HepG2 (cell line): ENCODE measurements at regions not wholly inside any gene's neighbourhood (a gene's known extent, or its start where the extent isn't known, plus 50 kb on each side); places are given as distances from the start of the nearest gene placed in this dataset.

Experiments used
- CBX2 ChIP-seq, 2 experiments: fragments of 200-600 bp in 1 of 2; sonication (generic); formaldehyde crosslinking in 1 of 2; IDR thresholded peaks; 2 replicates each; pipeline versions ENCODE4 v1.7.0 to v1.8.1; 2018 to 2022; ENCODE audit warnings: low read depth in 2 of 2, low read length in 1 of 2, mild to moderate bottlenecking in 1 of 2, missing genetic modification reagents in 1 of 2
- FOXC1 ChIP-seq: sonication (generic); formaldehyde crosslinking; IDR thresholded peaks from 2 replicates; pipeline ENCODE4 v1.8.0; 2022; ENCODE audit warnings: mild to moderate bottlenecking, missing genetic modification reagents, borderline replicate concordance
- MIXL1 ChIP-seq: IDR thresholded peaks from 2 replicates; pipeline ENCODE4 v1.6.1; 2016
- PAXIP1 ChIP-seq: sonication (generic); formaldehyde crosslinking; conservative IDR thresholded peaks from 2 replicates; pipeline ENCODE4 v1.4.0; 2020; ENCODE audit warnings: mild to moderate bottlenecking, missing genetic modification reagents, moderate library complexity
- RNF2 ChIP-seq: fragments of 450-650 bp; conservative IDR thresholded peaks from 2 replicates; pipeline ENCODE4 v1.6.1; 2016; ENCODE audit warnings: low read depth
- SP140L ChIP-seq: sonication (generic); formaldehyde crosslinking; IDR thresholded peaks from 2 replicates; pipeline ENCODE4 v1.4.0; 2020; ENCODE audit warnings: missing genetic modification reagents, borderline replicate concordance
- SYNCRIP ChIP-seq: fragments of 200-400 bp; formaldehyde crosslinking; IDR thresholded peaks from 2 replicates; pipeline ENCODE4 v1.6.1; 2018; ENCODE audit warnings: mild to moderate bottlenecking, low read depth, low read length; ENCODE audit not compliant: insufficient read depth
- TBX2 ChIP-seq: sonication (generic); formaldehyde crosslinking; IDR thresholded peaks from 2 replicates; pipeline ENCODE4 v1.5.0; 2020; ENCODE audit warnings: missing genetic modification reagents, mild to moderate bottlenecking, borderline replicate concordance
- YEATS2 ChIP-seq: sonication (generic); formaldehyde crosslinking; IDR thresholded peaks from 2 replicates; pipeline ENCODE4 v1.4.0; 2020; ENCODE audit warnings: missing genetic modification reagents, borderline replicate concordance
- ZBTB20 ChIP-seq: sonication (generic); formaldehyde crosslinking; IDR thresholded peaks from 2 replicates; pipeline ENCODE4 v1.8.1; 2023; ENCODE audit warnings: missing genetic modification reagents, low read depth, mild to moderate bottlenecking, borderline replicate concordance
- ZNF18 ChIP-seq: sonication (generic); formaldehyde crosslinking; IDR thresholded peaks from 2 replicates; pipeline ENCODE4 v1.8.0; 2022; ENCODE audit warnings: mild to moderate bottlenecking, missing genetic modification reagents; ENCODE audit not compliant: insufficient replicate concordance
- ZNF251 ChIP-seq: sonication (generic); formaldehyde crosslinking; IDR thresholded peaks from 2 replicates; pipeline ENCODE4 v1.9.0; 2021; ENCODE audit warnings: mild to moderate bottlenecking, missing genetic modification reagents
- ZNF335 ChIP-seq: sonication (generic); formaldehyde crosslinking; IDR thresholded peaks from 2 replicates; pipeline ENCODE4 v1.4.0; 2020; ENCODE audit warnings: missing genetic modification reagents
- ZNF543 ChIP-seq: sonication (generic); formaldehyde crosslinking; IDR thresholded peaks from 2 replicates; pipeline ENCODE4 v1.4.0; 2020; ENCODE audit warnings: mild to moderate bottlenecking, missing genetic modification reagents
- ZNF784 ChIP-seq: sonication (generic); formaldehyde crosslinking; IDR thresholded peaks from 2 replicates; pipeline ENCODE4 v1.5.1; 2020; ENCODE audit warnings: missing genetic modification reagents, mild to moderate bottlenecking, borderline replicate concordance
- TF ChIP-seq, protein P1 (sequence below): sonication (generic); formaldehyde crosslinking; IDR thresholded peaks from 2 replicates; pipeline ENCODE4 v1.4.0; 2020; ENCODE audit warnings: missing genetic modification reagents, borderline replicate concordance
- TF ChIP-seq, protein P2 (sequence below): sonication (generic); formaldehyde crosslinking; IDR thresholded peaks from 2 replicates; pipeline ENCODE4 v1.4.0; 2020; ENCODE audit warnings: missing genetic modification reagents, borderline replicate concordance
- TF ChIP-seq, protein P3 (sequence below): sonication (generic); formaldehyde crosslinking; IDR thresholded peaks from 2 replicates; pipeline ENCODE4 v1.5.0; 2020; ENCODE audit warnings: missing genetic modification reagents, mild to moderate bottlenecking, borderline replicate concordance
- TF ChIP-seq, protein P4 (sequence below): IDR thresholded peaks from 2 replicates; pipeline ENCODE4 v1.6.1; 2012; ENCODE audit warnings: inconsistent platforms

DNA sequence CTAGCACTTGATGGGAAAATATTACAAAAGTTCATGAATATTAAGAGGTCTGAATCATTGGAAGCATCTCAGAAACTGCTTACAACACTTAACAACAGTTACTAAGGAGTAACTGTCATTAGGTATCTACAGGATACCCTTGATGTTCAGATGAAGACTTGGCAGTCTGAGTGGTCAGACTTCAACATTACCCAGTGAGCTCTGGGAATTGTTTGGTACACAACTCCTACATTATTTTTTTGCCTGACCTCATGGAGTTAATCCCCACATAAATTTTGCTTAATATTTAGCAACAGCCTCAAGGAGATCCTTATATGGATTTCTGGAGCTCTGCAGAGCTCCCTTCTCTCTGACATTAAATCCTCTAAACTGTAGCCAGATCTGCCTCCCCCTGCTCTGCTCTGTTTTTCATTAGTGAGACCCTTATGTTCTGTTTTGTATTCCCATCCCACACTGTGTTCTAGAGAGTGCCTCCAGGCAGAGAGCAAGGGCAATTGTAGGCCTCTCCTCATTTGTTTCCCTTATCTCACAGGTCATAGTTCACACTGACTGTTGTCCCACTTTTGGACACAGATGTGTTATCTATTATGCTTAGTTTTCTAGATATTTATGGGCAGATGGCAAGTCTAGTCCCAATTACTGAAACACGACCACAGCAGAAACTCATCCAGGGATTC is 368.8 kb downstream of the GASK1B start (continued):
- TF ChIP-seq, protein P1, sequence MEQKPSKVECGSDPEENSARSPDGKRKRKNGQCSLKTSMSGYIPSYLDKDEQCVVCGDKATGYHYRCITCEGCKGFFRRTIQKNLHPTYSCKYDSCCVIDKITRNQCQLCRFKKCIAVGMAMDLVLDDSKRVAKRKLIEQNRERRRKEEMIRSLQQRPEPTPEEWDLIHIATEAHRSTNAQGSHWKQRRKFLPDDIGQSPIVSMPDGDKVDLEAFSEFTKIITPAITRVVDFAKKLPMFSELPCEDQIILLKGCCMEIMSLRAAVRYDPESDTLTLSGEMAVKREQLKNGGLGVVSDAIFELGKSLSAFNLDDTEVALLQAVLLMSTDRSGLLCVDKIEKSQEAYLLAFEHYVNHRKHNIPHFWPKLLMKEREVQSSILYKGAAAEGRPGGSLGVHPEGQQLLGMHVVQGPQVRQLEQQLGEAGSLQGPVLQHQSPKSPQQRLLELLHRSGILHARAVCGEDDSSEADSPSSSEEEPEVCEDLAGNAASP, result peak; percentile 67; the same call in 1 of the 2 replicates
- TF ChIP-seq YEATS2 (CRISPR knock-in tag) (no peak), ZNF784 (CRISPR knock-in tag) (no peak), SYNCRIP (no peak), ZNF335 (CRISPR knock-in tag) (no peak), CBX2 (IDR thresholded peaks at IDR 0.05; ENCODE audit: low read depth, low read length) (no peak), CBX2 (CRISPR knock-in tag; IDR thresholded peaks at IDR 0.05; ENCODE audit: low read depth) (no peak), ZNF543 (CRISPR knock-in tag) (no peak), ZBTB20 (no peak), ZNF251 (CRISPR knock-in tag) (no peak), PAXIP1 (CRISPR knock-in tag) (peak; percentile 88), SP140L (CRISPR knock-in tag) (no peak), RNF2 (no peak), ZNF18 (CRISPR knock-in tag) (no peak), TBX2 (CRISPR knock-in tag) (peak; percentile 51; the same call in 1 of the 2 replicates), FOXC1 (CRISPR knock-in tag) (no peak), MIXL1 (CRISPR knock-in tag) (peak; percentile 36; the same call in 1 of the 2 replicates)
- TF ChIP-seq, protein P2, sequence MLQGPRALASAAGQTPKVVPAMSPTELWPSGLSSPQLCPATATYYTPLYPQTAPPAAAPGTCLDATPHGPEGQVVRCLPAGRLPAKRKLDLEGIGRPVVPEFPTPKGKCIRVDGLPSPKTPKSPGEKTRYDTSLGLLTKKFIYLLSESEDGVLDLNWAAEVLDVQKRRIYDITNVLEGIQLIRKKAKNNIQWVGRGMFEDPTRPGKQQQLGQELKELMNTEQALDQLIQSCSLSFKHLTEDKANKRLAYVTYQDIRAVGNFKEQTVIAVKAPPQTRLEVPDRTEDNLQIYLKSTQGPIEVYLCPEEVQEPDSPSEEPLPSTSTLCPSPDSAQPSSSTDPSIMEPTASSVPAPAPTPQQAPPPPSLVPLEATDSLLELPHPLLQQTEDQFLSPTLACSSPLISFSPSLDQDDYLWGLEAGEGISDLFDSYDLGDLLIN, result no peak
- TF ChIP-seq, protein P3, sequence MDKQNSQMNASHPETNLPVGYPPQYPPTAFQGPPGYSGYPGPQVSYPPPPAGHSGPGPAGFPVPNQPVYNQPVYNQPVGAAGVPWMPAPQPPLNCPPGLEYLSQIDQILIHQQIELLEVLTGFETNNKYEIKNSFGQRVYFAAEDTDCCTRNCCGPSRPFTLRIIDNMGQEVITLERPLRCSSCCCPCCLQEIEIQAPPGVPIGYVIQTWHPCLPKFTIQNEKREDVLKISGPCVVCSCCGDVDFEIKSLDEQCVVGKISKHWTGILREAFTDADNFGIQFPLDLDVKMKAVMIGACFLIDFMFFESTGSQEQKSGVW (CRISPR knock-in tag), result no peak
- TF ChIP-seq, protein P4, sequence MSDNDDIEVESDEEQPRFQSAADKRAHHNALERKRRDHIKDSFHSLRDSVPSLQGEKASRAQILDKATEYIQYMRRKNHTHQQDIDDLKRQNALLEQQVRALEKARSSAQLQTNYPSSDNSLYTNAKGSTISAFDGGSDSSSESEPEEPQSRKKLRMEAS, result peak; percentile 31; the same call in 1 of the 2 replicates
